Keratinocyte (primary cell): ENCODE measurements at regions not wholly inside any gene's neighbourhood (a gene's known extent, or its start where the extent isn't known, plus 50 kb on each side); places are given as distances from the start of the nearest gene placed in this dataset.
A peak's percentile ranks its signal among the peaks of the same experiment; 100 is the strongest.

Source experiments
- DNase-seq: peaks from one replicate; pipeline ENCODE4 v3.0.0-alpha.2; 2011; ENCODE audit warnings: low read depth, missing footprints, low spot score
- FAIRE-seq: peaks from 2 replicates; lab custom pipeline; 2011; peaks lifted over from hg19 to GRCh38; lab: Jason Lieb, UNC
- H2AFZ ChIP-seq: 2 replicates; pipeline ENCODE4 v1.6.0; 2012; ENCODE audit warnings: low read length, control low read depth, inconsistent platforms; ENCODE audit not compliant: control insufficient read depth
- H3K27ac ChIP-seq: 2 replicates; pipeline ENCODE4 v1.5.1; 2011; ENCODE audit warnings: low read length; ENCODE audit not compliant: control insufficient read depth, insufficient read depth
- H3K27me3 ChIP-seq: 3 replicates; pipeline ENCODE4 v1.6.0; 2011; ENCODE audit warnings: low read length; ENCODE audit not compliant: control insufficient read depth, insufficient read depth; ENCODE audit errors: extremely low read depth
- H3K36me3 ChIP-seq, 2 experiments: 2 replicates in 1 of 2; 3 replicates in 1 of 2; pipeline ENCODE4 v1.5.1; 2011; ENCODE audit warnings: low read length in 2 of 2, mild to moderate bottlenecking in 1 of 2; ENCODE audit not compliant: control insufficient read depth in 2 of 2, insufficient read depth in 2 of 2; ENCODE audit errors: extremely low read depth in 1 of 2
- H3K4me1 ChIP-seq: 3 replicates; pipeline ENCODE4 v1.5.1; 2011; ENCODE audit warnings: low read length; ENCODE audit not compliant: control insufficient read depth, insufficient read depth; ENCODE audit errors: extremely low read depth
- H3K4me2 ChIP-seq: 3 replicates; pipeline ENCODE4 v1.6.0; 2011; ENCODE audit warnings: low read depth, low read length; ENCODE audit not compliant: control insufficient read depth, insufficient read depth; ENCODE audit errors: extremely low read depth
- H3K4me3 ChIP-seq, 3 experiments: fragments of 200-600 bp in 1 of 3; sonication (generic) in 1 of 3; 2 replicates in 2 of 3; 3 replicates in 1 of 3; pipeline ENCODE4 v1.5.1; 2011 to 2016; ENCODE audit warnings: low read length in 3 of 3, mild to moderate bottlenecking in 3 of 3, control low read depth in 2 of 3, inconsistent platforms in 1 of 3, low read depth in 1 of 3, mixed read lengths in 1 of 3, mixed run types in 1 of 3, moderate library complexity in 1 of 3; ENCODE audit not compliant: control insufficient read depth in 2 of 3, insufficient read depth in 2 of 3; ENCODE audit errors: extremely low read depth in 1 of 3
- H3K79me2 ChIP-seq: 2 replicates; pipeline ENCODE4 v1.6.0; 2012; ENCODE audit warnings: low read length; ENCODE audit not compliant: control insufficient read depth, insufficient read depth
- H3K9ac ChIP-seq: 3 replicates; pipeline ENCODE4 v1.6.0; 2011; ENCODE audit warnings: low read length; ENCODE audit not compliant: control insufficient read depth, insufficient read depth; ENCODE audit errors: extremely low read depth
- H3K9me1 ChIP-seq: 3 replicates; pipeline ENCODE4 v1.6.0; 2011; ENCODE audit warnings: low read length; ENCODE audit not compliant: control insufficient read depth, insufficient read depth; ENCODE audit errors: extremely low read depth
- H3K9me3 ChIP-seq: 2 replicates; pipeline ENCODE4 v1.5.1; 2012; ENCODE audit warnings: low read depth, low read length; ENCODE audit not compliant: control insufficient read depth
- H4K20me1 ChIP-seq: 3 replicates; pipeline ENCODE4 v1.6.0; 2011; ENCODE audit warnings: low read length; ENCODE audit not compliant: control insufficient read depth, insufficient read depth; ENCODE audit errors: extremely low read depth
- EZH2 ChIP-seq: IDR thresholded peaks from one replicate; pipeline ENCODE4 v1.6.1; 2012; ENCODE audit warnings: inconsistent platforms, mild to moderate bottlenecking, low read length, moderate library complexity
- dilution Hi-C: fragments of 300-500 bp; cut with MboI; formaldehyde crosslinking; loops from one replicate; pipeline ENCODE4 v1.7.0; 2020; ENCODE audit warnings: low sequenced_read_pairs; ENCODE audit not compliant: extremely low pct_ligation_motif_present
- TF ChIP-seq, protein P1 (sequence below), 3 experiments: IDR thresholded peaks in 1 of 3; conservative IDR thresholded peaks in 1 of 3; optimal IDR thresholded peaks in 1 of 3; 2 replicates in 2 of 3; 3 replicates in 1 of 3; pipeline versions ENCODE3 to v1.5.1; 2011; ENCODE audit warnings: low read length in 3 of 3, mild to moderate bottlenecking in 3 of 3, moderate library complexity in 2 of 3, control low read depth in 1 of 3, inconsistent platforms in 1 of 3; ENCODE audit not compliant: insufficient read depth in 2 of 3; ENCODE audit errors: extremely low read depth in 1 of 3

DNA sequence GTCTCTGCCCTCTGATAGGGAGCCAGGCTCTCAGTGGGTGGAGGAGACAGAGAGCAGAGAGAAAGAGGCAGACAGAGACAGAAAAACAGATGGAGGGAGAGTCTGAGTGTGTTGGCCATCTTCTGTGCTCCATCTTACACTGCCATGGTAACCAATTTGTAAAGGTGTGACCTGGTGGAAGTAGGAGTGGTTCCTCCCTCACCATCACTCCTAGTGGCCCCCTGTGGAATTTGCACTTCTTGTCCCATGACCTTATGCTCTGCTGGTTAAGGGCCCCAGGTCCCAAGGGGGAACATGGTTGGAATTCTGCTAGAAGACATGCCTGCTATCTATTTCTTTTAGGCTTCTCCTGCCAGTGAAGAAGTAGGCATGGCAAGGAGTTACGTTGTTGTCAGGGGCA lies 376.7 kb upstream of the CCDC196 start:
- H3K9me3 ChIP-seq = no peaks in the 10 kb centered on the region
- no peak for DNase-seq
- no peak for FAIRE-seq
- no peaks in the 10 kb centered on the region for H3K36me3 ChIP-seq
- H3K27me3 ChIP-seq = no peaks in the 10 kb centered on the region
- H3K79me2 ChIP-seq = no peaks in the 10 kb centered on the region
- H3K4me3 ChIP-seq = no peak overlapping the region
- no peak overlapping the region for H2AFZ ChIP-seq
- TF ChIP-seq, protein P1, sequence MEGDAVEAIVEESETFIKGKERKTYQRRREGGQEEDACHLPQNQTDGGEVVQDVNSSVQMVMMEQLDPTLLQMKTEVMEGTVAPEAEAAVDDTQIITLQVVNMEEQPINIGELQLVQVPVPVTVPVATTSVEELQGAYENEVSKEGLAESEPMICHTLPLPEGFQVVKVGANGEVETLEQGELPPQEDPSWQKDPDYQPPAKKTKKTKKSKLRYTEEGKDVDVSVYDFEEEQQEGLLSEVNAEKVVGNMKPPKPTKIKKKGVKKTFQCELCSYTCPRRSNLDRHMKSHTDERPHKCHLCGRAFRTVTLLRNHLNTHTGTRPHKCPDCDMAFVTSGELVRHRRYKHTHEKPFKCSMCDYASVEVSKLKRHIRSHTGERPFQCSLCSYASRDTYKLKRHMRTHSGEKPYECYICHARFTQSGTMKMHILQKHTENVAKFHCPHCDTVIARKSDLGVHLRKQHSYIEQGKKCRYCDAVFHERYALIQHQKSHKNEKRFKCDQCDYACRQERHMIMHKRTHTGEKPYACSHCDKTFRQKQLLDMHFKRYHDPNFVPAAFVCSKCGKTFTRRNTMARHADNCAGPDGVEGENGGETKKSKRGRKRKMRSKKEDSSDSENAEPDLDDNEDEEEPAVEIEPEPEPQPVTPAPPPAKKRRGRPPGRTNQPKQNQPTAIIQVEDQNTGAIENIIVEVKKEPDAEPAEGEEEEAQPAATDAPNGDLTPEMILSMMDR (optimal IDR thresholded peaks at IDR 0.05 in 1 of 3, IDR thresholded peaks at IDR 0.05 in 1 of 3, conservative IDR thresholded peaks at IDR 0.05 in 1 of 3; ENCODE audit: extremely low read depth in 1 of 3, insufficient read depth in 2 of 3, low read length in 3 of 3) = no peak
- no peak for TF ChIP-seq EZH2
- no peak overlapping the region for H3K27ac ChIP-seq
- H3K4me1 ChIP-seq = peaks cover 14% of the 10 kb centered on the region
- dilution Hi-C loops = no loop called here
- H3K4me2 ChIP-seq = no peak overlapping the region
- H3K9me1 ChIP-seq = no peaks in the 10 kb centered on the region
- H3K9ac ChIP-seq = no peak overlapping the region
- H4K20me1 ChIP-seq = no peaks in the 10 kb centered on the region

DNA sequence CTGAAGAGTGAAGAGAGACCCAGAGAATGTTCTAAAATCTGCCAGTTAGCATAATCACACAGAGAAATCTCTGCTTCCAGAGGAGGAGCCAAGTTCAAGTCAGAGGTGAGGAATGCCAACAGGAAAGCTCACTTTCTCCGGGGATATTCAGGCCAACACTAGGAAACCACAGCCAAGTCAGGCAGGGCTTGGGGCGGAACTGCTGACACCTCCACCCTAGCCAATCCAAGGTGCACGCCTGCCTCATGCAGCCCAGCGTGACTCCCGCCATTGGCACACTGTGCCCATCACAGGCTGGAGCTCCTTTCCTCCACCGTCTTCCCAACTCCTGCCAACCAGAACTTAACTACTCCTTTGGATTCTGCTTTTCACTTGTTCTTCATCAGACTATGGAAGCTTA lies 374.3 kb upstream of the CCDC196 start:
- Histone ChIP-seq H3K4me3 (no peak overlapping the region), H3K27me3 (no peaks in the 10 kb centered on the region), H4K20me1 (no peaks in the 10 kb centered on the region), H3K9me1 (no peaks in the 10 kb centered on the region), H3K27ac (no peak overlapping the region), H3K4me2 (no peak overlapping the region), H3K36me3 (no peaks in the 10 kb centered on the region), H3K4me1 (peaks cover 5% of the 10 kb centered on the region), H3K9ac (no peak overlapping the region), H3K9me3 (no peaks in the 10 kb centered on the region), H2AFZ (peak overlapping the region; percentile 44), H3K79me2 (no peaks in the 10 kb centered on the region)
- DNase-seq (peak; percentile 25), FAIRE-seq (peak; percentile 63)
- TF ChIP-seq, protein P1 (optimal IDR thresholded peaks at IDR 0.05 in 1 of 3, IDR thresholded peaks at IDR 0.05 in 1 of 3, conservative IDR thresholded peaks at IDR 0.05 in 1 of 3; ENCODE audit: extremely low read depth in 1 of 3, insufficient read depth in 2 of 3, low read length in 3 of 3) = no peak
- no peak for TF ChIP-seq EZH2
- dilution Hi-C loops = no loop called here
